IMR-90 (cell line): ENCODE measurements at regions not wholly inside any gene's neighbourhood (a gene's known extent, or its start where the extent isn't known, plus 50 kb on each side); places are given as distances from the start of the nearest gene placed in this dataset.

Experiments used
- ATAC-seq: fragments of 200-7000 bp; cut with Tn5 transposase; 2 replicates; pipeline ENCODE4 v1.9.1; 2020; ENCODE audit warnings: low read depth, mild to moderate bottlenecking, moderate library complexity
- BruUV-seq: library from RNA; stranded (reverse); fragments of 400-500 nt; replicated peaks from 2 replicates; lab custom pipeline; 2021; lab: Mats Ljungman, UMichigan
- CTCF ChIA-PET: fragments of 300-600 bp; formaldehyde crosslinking; extraction: SDS; loops from one replicate; lab custom pipeline; 2021; ENCODE audit warnings: antibody characterized with exemption; lab: Yijun Ruan, JAX
- POLR2A ChIA-PET: fragments of 300-600 bp; sonication (Branson Sonifier 250); formaldehyde crosslinking; loops from one replicate; lab custom pipeline; 2022; ENCODE audit warnings: antibody characterized with exemption; ENCODE audit not compliant: unreplicated experiment; lab: Charles Lee
- DNase-seq: peaks from one replicate; pipeline ENCODE4 v3.0.0; 2013
- H2AFZ ChIP-seq: replicated peaks from 2 replicates; pipeline ENCODE3; 2013; ENCODE audit warnings: low read length, mild to moderate bottlenecking; ENCODE audit not compliant: poor library complexity
- H2AK5ac ChIP-seq: 2 replicates; pipeline ENCODE4 v1.6.1; 2013; ENCODE audit warnings: low read depth, low read length, inconsistent platforms
- H2AK9ac ChIP-seq: replicated peaks from 2 replicates; pipeline ENCODE3; 2013; ENCODE audit warnings: mild to moderate bottlenecking, low read depth, low read length, moderate library complexity; ENCODE audit not compliant: poor library complexity
- H2BK120ac ChIP-seq: 2 replicates; pipeline ENCODE4 v1.6.1; 2013; ENCODE audit warnings: low read depth, low read length, inconsistent platforms
- H2BK15ac ChIP-seq: 3 replicates; pipeline ENCODE4 v1.6.1; 2013; ENCODE audit warnings: low read depth, low read length, inconsistent platforms
- H2BK20ac ChIP-seq: 2 replicates; pipeline ENCODE4 v1.6.1; 2013; ENCODE audit warnings: low read depth, mild to moderate bottlenecking, inconsistent platforms, low read length, moderate library complexity
- H2BK5ac ChIP-seq: 2 replicates; pipeline ENCODE4 v1.6.1; 2013; ENCODE audit warnings: mild to moderate bottlenecking, low read depth, low read length, inconsistent platforms; ENCODE audit not compliant: poor library complexity, severe bottlenecking
- H3K14ac ChIP-seq: replicated peaks from 2 replicates; pipeline ENCODE4 v1.6.1; 2013; ENCODE audit warnings: low read depth, low read length, inconsistent platforms
- H3K18ac ChIP-seq: 2 replicates; pipeline ENCODE4 v1.6.1; 2013; ENCODE audit warnings: low read depth, low read length, control low read depth
- H3K23ac ChIP-seq: 2 replicates; pipeline ENCODE4 v1.6.1; 2013; ENCODE audit warnings: low read depth, low read length, inconsistent platforms
- H3K27ac ChIP-seq: 2 replicates; pipeline ENCODE4 v1.5.1; 2013; ENCODE audit warnings: mild to moderate bottlenecking, control low read depth, low read length; ENCODE audit not compliant: insufficient read depth
- H3K27me3 ChIP-seq: 2 replicates; pipeline ENCODE4 v1.6.1; 2013; ENCODE audit warnings: low read length; ENCODE audit not compliant: control insufficient read depth, insufficient read depth
- H3K36me3 ChIP-seq: 2 replicates; pipeline ENCODE4 v1.6.1; 2013; ENCODE audit warnings: low read length, mixed read lengths; ENCODE audit not compliant: control insufficient read depth, insufficient read depth
- H3K4ac ChIP-seq: 2 replicates; pipeline ENCODE4 v1.6.1; 2013; ENCODE audit warnings: low read depth, low read length, inconsistent platforms
- H3K4me1 ChIP-seq: 2 replicates; pipeline ENCODE4 v1.6.1; 2013; ENCODE audit warnings: low read length, mixed read lengths; ENCODE audit not compliant: control insufficient read depth, insufficient read depth
- H3K4me2 ChIP-seq: 2 replicates; pipeline ENCODE4 v1.6.1; 2013; ENCODE audit warnings: low read depth, mild to moderate bottlenecking, control low read depth, low read length, moderate library complexity
- H3K4me3 ChIP-seq: 2 replicates; pipeline ENCODE4 v1.5.1; 2013; ENCODE audit warnings: low read depth, mild to moderate bottlenecking, control low read depth, low read length, moderate library complexity; ENCODE audit not compliant: insufficient read depth
- H3K56ac ChIP-seq: 2 replicates; pipeline ENCODE4 v1.6.1; 2013; ENCODE audit warnings: low read length, inconsistent platforms; ENCODE audit not compliant: insufficient read depth; ENCODE audit errors: extremely low read depth
- H3K79me1 ChIP-seq, 2 experiments: 2 replicates each; pipeline ENCODE4 v1.6.1; 2013; ENCODE audit warnings: low read length in 2 of 2, inconsistent platforms in 1 of 2, low read depth in 1 of 2
- H3K9ac ChIP-seq: 2 replicates; pipeline ENCODE4 v1.6.1; 2013; ENCODE audit warnings: low read depth, low read length, control low read depth
- H3K9me1 ChIP-seq: 2 replicates; pipeline ENCODE4 v1.6.1; 2013; ENCODE audit warnings: low read length, inconsistent platforms; ENCODE audit not compliant: insufficient read depth
- H3K9me3 ChIP-seq: 2 replicates; pipeline ENCODE4 v1.6.1; 2013; ENCODE audit warnings: low read length; ENCODE audit not compliant: control insufficient read depth, insufficient read depth
- H4K20me1 ChIP-seq: 2 replicates; pipeline ENCODE4 v1.6.1; 2013; ENCODE audit warnings: low read length, inconsistent platforms; ENCODE audit not compliant: insufficient read depth
- H4K5ac ChIP-seq: 2 replicates; pipeline ENCODE4 v1.6.1; 2013; ENCODE audit warnings: mild to moderate bottlenecking, low read depth, low read length, control low read depth
- H4K8ac ChIP-seq, 2 experiments: 2 replicates each; pipeline ENCODE4 v1.6.1; 2013; ENCODE audit warnings: low read depth in 2 of 2, low read length in 2 of 2, control low read depth in 1 of 2, inconsistent platforms in 1 of 2
- H4K91ac ChIP-seq: 2 replicates; pipeline ENCODE4 v1.6.1; 2013; ENCODE audit warnings: low read depth, low read length, inconsistent platforms; ENCODE audit not compliant: insufficient read depth
- RCOR1 ChIP-seq: IDR thresholded peaks from 2 replicates; pipeline ENCODE4 v1.6.1; 2012; ENCODE audit warnings: mild to moderate bottlenecking, low read length, improper control_type of control experiment; ENCODE audit not compliant: insufficient replicate concordance
- WGBS, 2 experiments: methylation state at CpG; one replicate each; pipeline versions ENCODE4 v1.1.5 to v1.1.7; 2013; ENCODE audit warnings: missing lambda C conversion rate in 2 of 2; ENCODE audit not compliant: insufficient read length in 1 of 2; ENCODE audit errors: extremely low coverage in 2 of 2; 5-methylcytosine and 5-hydroxymethylcytosine counted together
- dilution Hi-C: fragments of 300-500 bp; cut with HindIII; formaldehyde crosslinking; loops from one replicate; pipeline ENCODE4 v1.14.3; 2018; ENCODE audit warnings: low sequenced_read_pairs; ENCODE audit not compliant: unreplicated experiment
- in situ Hi-C: fragments of 300-500 bp; cut with MboI; formaldehyde crosslinking; loops from 3 replicates; pipeline ENCODE4 v1.14.3; 2019; ENCODE audit warnings: low sequenced_read_pairs, inconsistent platforms, mixed read lengths
- intact Hi-C: fragments of 100-400 bp; cut with micrococcal nuclease; formaldehyde crosslinking; loops from 2 replicates; pipeline ENCODE4 v1.10.0; 2022
- TF ChIP-seq, protein P1 (sequence below): conservative IDR thresholded peaks from 2 replicates; pipeline ENCODE4 v1.5.1; 2012; ENCODE audit warnings: mild to moderate bottlenecking, low read depth, low read length, improper control_type of control experiment

DNA sequence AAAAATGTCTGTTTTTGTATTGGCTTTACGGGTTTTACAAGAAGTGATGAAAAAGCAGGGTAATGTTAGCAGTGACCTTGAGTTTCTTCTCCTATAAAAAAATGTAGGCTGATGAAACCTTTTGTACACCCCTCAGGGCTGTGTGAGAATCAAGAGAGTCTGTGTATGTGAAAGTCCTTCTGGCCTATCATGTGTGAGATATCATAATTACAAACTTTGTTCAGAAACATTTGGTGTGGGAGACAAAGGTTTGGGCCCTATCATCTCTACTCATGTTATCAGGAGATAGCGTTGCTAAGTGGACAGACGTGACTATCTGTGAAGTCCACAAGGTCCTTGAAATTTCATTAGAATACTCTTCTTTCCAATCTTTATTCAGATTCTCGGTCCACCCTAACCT, 170.6 kb upstream of the HAND2 start:
- no peak for ATAC-seq
- H3K36me3 ChIP-seq = no peaks in the 10 kb centered on the region
- no peak for TF ChIP-seq RCOR1
- TF ChIP-seq, protein P1, sequence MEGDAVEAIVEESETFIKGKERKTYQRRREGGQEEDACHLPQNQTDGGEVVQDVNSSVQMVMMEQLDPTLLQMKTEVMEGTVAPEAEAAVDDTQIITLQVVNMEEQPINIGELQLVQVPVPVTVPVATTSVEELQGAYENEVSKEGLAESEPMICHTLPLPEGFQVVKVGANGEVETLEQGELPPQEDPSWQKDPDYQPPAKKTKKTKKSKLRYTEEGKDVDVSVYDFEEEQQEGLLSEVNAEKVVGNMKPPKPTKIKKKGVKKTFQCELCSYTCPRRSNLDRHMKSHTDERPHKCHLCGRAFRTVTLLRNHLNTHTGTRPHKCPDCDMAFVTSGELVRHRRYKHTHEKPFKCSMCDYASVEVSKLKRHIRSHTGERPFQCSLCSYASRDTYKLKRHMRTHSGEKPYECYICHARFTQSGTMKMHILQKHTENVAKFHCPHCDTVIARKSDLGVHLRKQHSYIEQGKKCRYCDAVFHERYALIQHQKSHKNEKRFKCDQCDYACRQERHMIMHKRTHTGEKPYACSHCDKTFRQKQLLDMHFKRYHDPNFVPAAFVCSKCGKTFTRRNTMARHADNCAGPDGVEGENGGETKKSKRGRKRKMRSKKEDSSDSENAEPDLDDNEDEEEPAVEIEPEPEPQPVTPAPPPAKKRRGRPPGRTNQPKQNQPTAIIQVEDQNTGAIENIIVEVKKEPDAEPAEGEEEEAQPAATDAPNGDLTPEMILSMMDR = no peak
- H3K18ac ChIP-seq = no peak overlapping the region
- no peak overlapping the region for H2BK5ac ChIP-seq
- H3K27ac ChIP-seq = no peak overlapping the region
- in situ Hi-C loops = no loop called here
- intact Hi-C loops = no loop called here
- H2BK120ac ChIP-seq = no peak overlapping the region
- WGBS, 2 experiments = no CpG with 5 or more reads among the region's 4 CpGs
- H4K20me1 ChIP-seq = no peaks in the 10 kb centered on the region
- H2AK9ac ChIP-seq = no peak overlapping the region
- no peak overlapping the region for H2BK15ac ChIP-seq
- H4K8ac ChIP-seq = no peak overlapping the region
- H3K4ac ChIP-seq = no peak overlapping the region
- DNase-seq = no peak
- no peak overlapping the region for H2BK20ac ChIP-seq
- BruUV-seq = no TSS peak
- H2AFZ ChIP-seq = no peak overlapping the region
- no peak overlapping the region for H3K9ac ChIP-seq
- no peak overlapping the region for H3K14ac ChIP-seq
- H3K23ac ChIP-seq = no peak overlapping the region
- H4K91ac ChIP-seq = no peak overlapping the region
- POLR2A ChIA-PET = no interaction called here
- no peaks in the 10 kb centered on the region; the same call in 1 of the 2 replicates for H3K27me3 ChIP-seq
- H3K79me1 ChIP-seq = no peaks in the 10 kb centered on the region
- no peak overlapping the region for H4K5ac ChIP-seq
- no peaks in the 10 kb centered on the region for H3K9me3 ChIP-seq
- no peaks in the 10 kb centered on the region for H3K9me1 ChIP-seq
- no peak overlapping the region for H3K56ac ChIP-seq
- CTCF ChIA-PET = interaction anchor here (0.7 kb wide), 1 partner anchor 19 kb away, joined by 3 read pairs; no protein-coding TSS in a partner anchor
- H3K4me1 ChIP-seq = no peaks in the 10 kb centered on the region
- no peak overlapping the region for H3K4me2 ChIP-seq
- H3K4me3 ChIP-seq = no peak overlapping the region
- dilution Hi-C loops = no loop called here
- no peak overlapping the region for H2AK5ac ChIP-seq
